Psoas muscle (tissue), 7 donors: ENCODE measurements at regions not wholly inside any gene's neighbourhood (a gene's known extent, or its start where the extent isn't known, plus 50 kb on each side); places are given as distances from the start of the nearest gene placed in this dataset.

Source experiments
- ATAC-seq, 4 donors: fragments of 200-7000 bp; cut with Tn5 transposase; one replicate each; pipeline ENCODE4 v1.9.1; 2020; ENCODE audit warnings: moderate library complexity in 3 of 4, mild to moderate bottlenecking in 2 of 4
- DNase-seq, 2 donors: peaks; one replicate each; pipeline ENCODE4 v3.0.0-alpha.2; 2020
- H3K27ac ChIP-seq: fragments of 200-600 bp; one replicate; pipeline ENCODE4 v1.8.0; 2022
- H3K27me3 ChIP-seq, 3 donors: fragments of 200-600 bp in 1 of 3; one replicate each; pipeline versions ENCODE4 v1.6.1 to v1.8.0; 2013 to 2022; ENCODE audit warnings: low read length in 2 of 3, mild to moderate bottlenecking in 2 of 3, moderate library complexity in 1 of 3; ENCODE audit not compliant: insufficient read depth in 3 of 3
- H3K36me3 ChIP-seq, 2 donors: fragments of 200-600 bp in 1 of 2; one replicate each; pipeline versions ENCODE4 v1.6.1 to v1.8.0; 2013 to 2022; ENCODE audit warnings: low read depth in 1 of 2, mild to moderate bottlenecking in 1 of 2, moderate library complexity in 1 of 2; ENCODE audit not compliant: insufficient read depth in 1 of 2
- H3K4me1 ChIP-seq: fragments of 200-600 bp; one replicate; pipeline ENCODE4 v1.8.0; 2022
- H3K4me3 ChIP-seq: fragments of 200-600 bp; one replicate; pipeline ENCODE4 v1.8.0; 2022; ENCODE audit warnings: mild to moderate bottlenecking
- H3K9me3 ChIP-seq: fragments of 200-600 bp; one replicate; pipeline ENCODE4 v1.8.0; 2022
- WGBS, 3 donors: extraction: QIAGEN DNeasy Blood & Tissue Kit; methylation state at CpG; one replicate each; pipeline versions ENCODE4 v1.1.6 to v1.1.7; 2013; 5-methylcytosine and 5-hydroxymethylcytosine counted together
- intact Hi-C, 2 donors: fragments of 100-400 bp; cut with DNase I; formaldehyde crosslinking; loops; one replicate each; pipeline versions ENCODE4 v1.11.0 to v1.14.2; 2022
- TF ChIP-seq, protein P1 (sequence below): fragments of 200-600 bp; IDR thresholded peaks from one replicate; pipeline ENCODE4 v1.8.0; 2022; ENCODE audit warnings: antibody characterized with exemption
- donor health status: healthy with polysubstance abuse.
- donor health status: DM: no; HTN: no; CAD: no; lungs with moderate emphysema.
- donor health status: Bipolar disorder and iron deficiency.
- donor health status: healthy.
- donor health status: DM: yes; HTN: yes; CAD: no.
- donor health status: DM: no; HTN: no; CAD: no.
- donor health status: DM: yes; HTN: yes; CAD: no.

DNA sequence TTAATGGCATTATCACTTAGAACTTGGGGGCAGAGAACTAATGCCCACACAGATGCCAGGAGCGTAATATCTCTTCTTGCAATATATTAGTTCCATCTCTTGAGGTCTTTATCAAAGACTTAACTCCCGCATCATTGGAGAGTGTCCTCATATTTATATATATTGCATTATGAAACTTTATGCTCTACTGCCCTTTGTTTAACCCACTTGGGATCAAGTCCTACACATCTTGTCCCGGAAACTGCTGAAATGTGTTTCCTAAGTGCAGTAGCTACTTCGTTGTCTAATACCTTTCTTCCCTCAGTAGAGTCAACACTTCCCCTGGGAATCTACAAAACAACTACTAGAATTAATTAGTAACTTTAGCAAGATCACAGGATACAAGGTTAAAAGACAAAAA lies 1029.2 kb downstream of the OTOL1 start:
- TF ChIP-seq, protein P1, sequence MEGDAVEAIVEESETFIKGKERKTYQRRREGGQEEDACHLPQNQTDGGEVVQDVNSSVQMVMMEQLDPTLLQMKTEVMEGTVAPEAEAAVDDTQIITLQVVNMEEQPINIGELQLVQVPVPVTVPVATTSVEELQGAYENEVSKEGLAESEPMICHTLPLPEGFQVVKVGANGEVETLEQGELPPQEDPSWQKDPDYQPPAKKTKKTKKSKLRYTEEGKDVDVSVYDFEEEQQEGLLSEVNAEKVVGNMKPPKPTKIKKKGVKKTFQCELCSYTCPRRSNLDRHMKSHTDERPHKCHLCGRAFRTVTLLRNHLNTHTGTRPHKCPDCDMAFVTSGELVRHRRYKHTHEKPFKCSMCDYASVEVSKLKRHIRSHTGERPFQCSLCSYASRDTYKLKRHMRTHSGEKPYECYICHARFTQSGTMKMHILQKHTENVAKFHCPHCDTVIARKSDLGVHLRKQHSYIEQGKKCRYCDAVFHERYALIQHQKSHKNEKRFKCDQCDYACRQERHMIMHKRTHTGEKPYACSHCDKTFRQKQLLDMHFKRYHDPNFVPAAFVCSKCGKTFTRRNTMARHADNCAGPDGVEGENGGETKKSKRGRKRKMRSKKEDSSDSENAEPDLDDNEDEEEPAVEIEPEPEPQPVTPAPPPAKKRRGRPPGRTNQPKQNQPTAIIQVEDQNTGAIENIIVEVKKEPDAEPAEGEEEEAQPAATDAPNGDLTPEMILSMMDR, result no peak
- ATAC-seq, result peak in 1 of 4 donors; percentile 28
- WGBS, 3 donors, result 29 to 50% (median 41%) methylated on average over 4 of the region's 4 CpGs
- Histone ChIP-seq H3K27ac (no peak overlapping the region), H3K27me3 (no peaks in the 10 kb centered on the region), H3K4me3 (no peak overlapping the region), H3K9me3 (no peaks in the 10 kb centered on the region), H3K36me3 (no peaks in the 10 kb centered on the region), H3K4me1 (peaks cover 13% of the 10 kb centered on the region)
- intact Hi-C loops, result no loop called here
- no peak for DNase-seq

DNA sequence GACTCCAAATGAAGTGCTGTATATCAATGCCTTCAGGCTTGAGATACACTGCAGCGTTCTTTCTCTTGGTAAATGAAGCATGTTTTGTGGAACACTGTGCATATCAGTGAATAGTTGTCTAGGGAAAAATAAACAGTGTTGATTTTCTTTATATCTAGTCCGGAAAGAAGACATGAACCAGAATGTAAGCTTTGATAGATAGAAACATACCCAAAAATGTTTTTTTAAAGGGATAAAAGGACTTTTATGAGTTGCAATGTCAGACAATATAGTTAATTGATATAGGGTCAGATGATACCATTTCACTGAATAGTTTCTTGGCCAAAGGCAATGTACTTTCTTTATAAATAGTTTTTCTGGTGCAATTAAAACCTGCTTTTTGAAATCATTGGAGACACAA lies 1037.8 kb downstream of the OTOL1 start:
- TF ChIP-seq, protein P1, result no peak
- H3K27me3 ChIP-seq, result peaks cover 0 to 2% (median 0%) of the 10 kb centered on the region in 3 donors
- no peaks in the 10 kb centered on the region for H3K36me3 ChIP-seq
- WGBS, 3 donors, result 76 to 81% (median 78%) methylated on average over 2 of the region's 2 CpGs
- DNase-seq, result no peak
- ATAC-seq, result no peak
- intact Hi-C loops, result no loop called here
- H3K4me3 ChIP-seq, result no peak overlapping the region
- H3K4me1 ChIP-seq, result no peaks in the 10 kb centered on the region
- no peaks in the 10 kb centered on the region for H3K9me3 ChIP-seq
- no peak overlapping the region for H3K27ac ChIP-seq

DNA sequence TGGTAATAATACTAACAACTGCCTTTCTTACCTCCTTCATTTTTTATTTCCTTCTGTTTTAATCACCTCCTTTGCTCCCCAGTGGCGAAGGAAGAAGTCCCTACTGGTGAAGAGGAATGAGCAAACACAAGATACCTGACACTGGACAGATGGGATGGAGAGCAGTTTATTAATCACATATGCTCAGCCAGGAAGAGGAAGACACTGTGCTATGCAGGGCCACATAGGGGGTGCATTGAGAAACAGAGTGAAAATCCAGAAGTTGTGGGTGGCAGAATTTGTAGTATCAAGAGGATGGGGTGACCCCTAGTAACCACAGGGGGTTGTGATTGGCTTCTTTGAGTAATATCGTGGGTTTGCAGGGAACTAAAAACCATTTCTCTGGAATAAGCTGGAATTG lies 1041.9 kb downstream of the OTOL1 start:
- ATAC-seq, result no peak
- intact Hi-C loops, result no loop called here
- H3K27ac ChIP-seq, result no peak overlapping the region
- H3K4me1 ChIP-seq, result no peaks in the 10 kb centered on the region
- TF ChIP-seq, protein P1, result no peak
- H3K9me3 ChIP-seq, result no peaks in the 10 kb centered on the region
- H3K36me3 ChIP-seq, result no peaks in the 10 kb centered on the region
- peaks cover 0 to 2% (median 0%) of the 10 kb centered on the region in 3 donors for H3K27me3 ChIP-seq
- DNase-seq, result no peak
- no peak overlapping the region for H3K4me3 ChIP-seq
- 57 to 71% (median 69%) methylated on average over 2 of the region's 2 CpGs for WGBS, 3 donors

DNA sequence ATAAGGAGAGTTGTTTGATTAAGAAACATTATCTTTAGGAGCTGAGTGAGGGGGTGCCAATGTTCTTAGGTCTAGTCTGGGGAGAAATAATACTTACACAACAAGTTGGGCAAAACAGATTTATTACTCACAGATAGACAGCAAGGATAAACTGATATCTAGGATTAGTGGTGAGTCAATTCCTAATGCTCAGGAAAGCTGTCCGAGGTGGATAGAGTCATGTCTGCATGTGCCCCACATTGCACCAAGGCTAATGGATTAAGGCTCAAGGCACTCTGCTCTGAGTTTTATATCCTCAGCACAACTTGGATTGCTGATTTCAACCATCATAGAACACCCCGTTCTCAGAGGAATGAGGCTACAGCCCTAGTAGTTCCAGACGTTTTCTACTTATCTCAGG lies 1042.3 kb downstream of the OTOL1 start:
- Histone ChIP-seq H3K4me1 (no peaks in the 10 kb centered on the region), H3K27me3 (peaks cover 0 to 2% (median 0%) of the 10 kb centered on the region in 3 donors), H3K27ac (no peak overlapping the region), H3K9me3 (no peaks in the 10 kb centered on the region), H3K36me3 (no peaks in the 10 kb centered on the region), H3K4me3 (no peak overlapping the region)
- ATAC-seq (no peak), DNase-seq (no peak)
- intact Hi-C loops, result no loop called here
- 38 to 57% (median 51%) methylated on average over 3 of the region's 3 CpGs for WGBS, 3 donors
- TF ChIP-seq, protein P1, result no peak

DNA sequence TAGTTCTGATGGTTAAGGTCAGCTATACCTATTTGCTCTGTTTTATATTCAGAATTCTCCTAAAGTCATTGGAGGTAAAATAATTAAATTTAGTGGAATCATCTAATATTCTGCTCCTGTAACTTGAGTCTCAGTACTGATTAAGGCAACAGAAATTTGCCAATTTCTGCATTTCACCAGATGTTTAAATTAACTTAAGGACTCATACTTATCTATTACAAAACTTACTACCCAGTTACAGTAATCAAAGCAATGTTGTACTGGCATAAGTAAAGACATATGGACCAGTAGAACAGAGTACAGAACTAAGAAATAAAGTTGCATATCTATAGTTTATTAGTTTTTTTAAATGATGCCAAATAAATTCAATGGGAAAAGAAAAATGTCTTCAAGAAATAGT lies 1043.8 kb downstream of the OTOL1 start:
- Histone ChIP-seq H3K27me3 (peaks cover 0 to 2% (median 0%) of the 10 kb centered on the region in 3 donors), H3K27ac (no peak overlapping the region), H3K36me3 (no peaks in the 10 kb centered on the region), H3K4me1 (no peaks in the 10 kb centered on the region), H3K4me3 (no peak overlapping the region), H3K9me3 (no peaks in the 10 kb centered on the region)
- DNase-seq, result no peak
- TF ChIP-seq, protein P1, result no peak
- intact Hi-C loops, result no loop called here
- no peak for ATAC-seq
